Keratinocyte (primary cell): ENCODE measurements at regions not wholly inside any gene's neighbourhood (a gene's known extent, or its start where the extent isn't known, plus 50 kb on each side); places are given as distances from the start of the nearest gene placed in this dataset.

ENCODE experiments used
- DNase-seq: peaks from one replicate; pipeline ENCODE4 v3.0.0-alpha.2; 2011; ENCODE audit warnings: low read depth, missing footprints, low spot score
- FAIRE-seq: peaks from 2 replicates; lab custom pipeline; 2011; peaks lifted over from hg19 to GRCh38; lab: Jason Lieb, UNC
- H2AFZ ChIP-seq: 2 replicates; pipeline ENCODE4 v1.6.0; 2012; ENCODE audit warnings: low read length, control low read depth, inconsistent platforms; ENCODE audit not compliant: control insufficient read depth
- H3K27ac ChIP-seq: 2 replicates; pipeline ENCODE4 v1.5.1; 2011; ENCODE audit warnings: low read length; ENCODE audit not compliant: control insufficient read depth, insufficient read depth
- H3K27me3 ChIP-seq: 3 replicates; pipeline ENCODE4 v1.6.0; 2011; ENCODE audit warnings: low read length; ENCODE audit not compliant: control insufficient read depth, insufficient read depth; ENCODE audit errors: extremely low read depth
- H3K36me3 ChIP-seq, 2 experiments: 2 replicates in 1 of 2; 3 replicates in 1 of 2; pipeline ENCODE4 v1.5.1; 2011; ENCODE audit warnings: low read length in 2 of 2, mild to moderate bottlenecking in 1 of 2; ENCODE audit not compliant: control insufficient read depth in 2 of 2, insufficient read depth in 2 of 2; ENCODE audit errors: extremely low read depth in 1 of 2
- H3K4me1 ChIP-seq: 3 replicates; pipeline ENCODE4 v1.5.1; 2011; ENCODE audit warnings: low read length; ENCODE audit not compliant: control insufficient read depth, insufficient read depth; ENCODE audit errors: extremely low read depth
- H3K4me2 ChIP-seq: 3 replicates; pipeline ENCODE4 v1.6.0; 2011; ENCODE audit warnings: low read depth, low read length; ENCODE audit not compliant: control insufficient read depth, insufficient read depth; ENCODE audit errors: extremely low read depth
- H3K4me3 ChIP-seq, 3 experiments: fragments of 200-600 bp in 1 of 3; sonication (generic) in 1 of 3; 2 replicates in 2 of 3; 3 replicates in 1 of 3; pipeline ENCODE4 v1.5.1; 2011 to 2016; ENCODE audit warnings: low read length in 3 of 3, mild to moderate bottlenecking in 3 of 3, control low read depth in 2 of 3, inconsistent platforms in 1 of 3, low read depth in 1 of 3, mixed read lengths in 1 of 3, mixed run types in 1 of 3, moderate library complexity in 1 of 3; ENCODE audit not compliant: control insufficient read depth in 2 of 3, insufficient read depth in 2 of 3; ENCODE audit errors: extremely low read depth in 1 of 3
- H3K79me2 ChIP-seq: 2 replicates; pipeline ENCODE4 v1.6.0; 2012; ENCODE audit warnings: low read length; ENCODE audit not compliant: control insufficient read depth, insufficient read depth
- H3K9ac ChIP-seq: 3 replicates; pipeline ENCODE4 v1.6.0; 2011; ENCODE audit warnings: low read length; ENCODE audit not compliant: control insufficient read depth, insufficient read depth; ENCODE audit errors: extremely low read depth
- H3K9me1 ChIP-seq: 3 replicates; pipeline ENCODE4 v1.6.0; 2011; ENCODE audit warnings: low read length; ENCODE audit not compliant: control insufficient read depth, insufficient read depth; ENCODE audit errors: extremely low read depth
- H3K9me3 ChIP-seq: 2 replicates; pipeline ENCODE4 v1.5.1; 2012; ENCODE audit warnings: low read depth, low read length; ENCODE audit not compliant: control insufficient read depth
- H4K20me1 ChIP-seq: 3 replicates; pipeline ENCODE4 v1.6.0; 2011; ENCODE audit warnings: low read length; ENCODE audit not compliant: control insufficient read depth, insufficient read depth; ENCODE audit errors: extremely low read depth
- CTCF ChIP-seq, 3 experiments: IDR thresholded peaks in 1 of 3; conservative IDR thresholded peaks in 1 of 3; optimal IDR thresholded peaks in 1 of 3; 2 replicates in 2 of 3; 3 replicates in 1 of 3; pipeline versions ENCODE3 to v1.5.1; 2011; ENCODE audit warnings: low read length in 3 of 3, mild to moderate bottlenecking in 3 of 3, moderate library complexity in 2 of 3, control low read depth in 1 of 3, inconsistent platforms in 1 of 3; ENCODE audit not compliant: insufficient read depth in 2 of 3; ENCODE audit errors: extremely low read depth in 1 of 3
- EZH2 ChIP-seq: IDR thresholded peaks from one replicate; pipeline ENCODE4 v1.6.1; 2012; ENCODE audit warnings: inconsistent platforms, mild to moderate bottlenecking, low read length, moderate library complexity
- dilution Hi-C: fragments of 300-500 bp; cut with MboI; formaldehyde crosslinking; loops from one replicate; pipeline ENCODE4 v1.7.0; 2020; ENCODE audit warnings: low sequenced_read_pairs; ENCODE audit not compliant: extremely low pct_ligation_motif_present

- Histone ChIP-seq H4K20me1 (no peaks in the 10 kb centered on the region), H3K4me2 (no peak overlapping the region), H3K4me3 (no peak overlapping the region), H3K4me1 (peaks cover 4% of the 10 kb centered on the region), H3K27ac (no peak overlapping the region), H3K36me3 (no peaks in the 10 kb centered on the region), H3K9me1 (no peaks in the 10 kb centered on the region), H2AFZ (no peak overlapping the region), H3K9ac (no peak overlapping the region), H3K79me2 (no peaks in the 10 kb centered on the region), H3K27me3 (no peaks in the 10 kb centered on the region), H3K9me3 (no peaks in the 10 kb centered on the region)
- FAIRE-seq (peak; percentile 29), DNase-seq (no peak)
- dilution Hi-C loops: no loop called here
- TF ChIP-seq CTCF (optimal IDR thresholded peaks at IDR 0.05 in 1 of 3, IDR thresholded peaks at IDR 0.05 in 1 of 3, conservative IDR thresholded peaks at IDR 0.05 in 1 of 3; ENCODE audit: extremely low read depth in 1 of 3, insufficient read depth in 2 of 3, low read length in 3 of 3) (no peak), EZH2 (no peak)
These were observed 416.7 kb downstream of the ARL4A start for GRCh38 chr7:13104128-13104527.

DNA sequence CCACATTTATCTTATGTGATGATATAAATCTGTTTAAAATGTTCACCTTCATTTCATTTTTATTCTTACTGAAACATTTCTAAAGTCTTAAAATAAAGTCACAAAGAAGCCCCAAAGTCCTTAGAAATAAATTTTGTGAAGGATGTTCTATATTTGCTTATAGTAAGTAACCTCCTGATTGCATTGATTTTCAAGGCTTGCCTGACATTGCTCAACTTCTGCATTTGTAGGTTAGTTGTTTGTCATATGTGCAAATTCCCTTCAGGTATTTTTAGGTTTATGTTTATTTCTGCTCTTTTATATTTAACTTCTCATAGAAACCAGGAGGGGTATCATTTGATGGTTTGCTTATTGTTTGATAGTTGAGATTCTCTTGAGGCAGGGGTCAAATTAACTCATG lies 417.8 kb downstream of the ARL4A start:
- DNase-seq (no peak), FAIRE-seq (no peak)
- Histone ChIP-seq H3K27ac (no peak overlapping the region), H2AFZ (no peak overlapping the region), H4K20me1 (no peaks in the 10 kb centered on the region), H3K4me3 (no peak overlapping the region), H3K4me1 (no peaks in the 10 kb centered on the region), H3K79me2 (no peaks in the 10 kb centered on the region), H3K36me3 (no peaks in the 10 kb centered on the region), H3K9me3 (no peaks in the 10 kb centered on the region), H3K4me2 (no peak overlapping the region), H3K27me3 (no peaks in the 10 kb centered on the region), H3K9ac (no peak overlapping the region), H3K9me1 (no peaks in the 10 kb centered on the region)
- TF ChIP-seq CTCF (optimal IDR thresholded peaks at IDR 0.05 in 1 of 3, IDR thresholded peaks at IDR 0.05 in 1 of 3, conservative IDR thresholded peaks at IDR 0.05 in 1 of 3; ENCODE audit: extremely low read depth in 1 of 3, insufficient read depth in 2 of 3, low read length in 3 of 3) (no peak), EZH2 (no peak)
- dilution Hi-C loops: no loop called here
